Activated CD8-positive, alpha-beta memory T cell treated with anti-CD3 and anti-CD28 coated beads for 4 hours (primary cell): ENCODE measurements at regions not wholly inside any gene's neighbourhood (a gene's known extent, or its start where the extent isn't known, plus 50 kb on each side); places are given as distances from the start of the nearest gene placed in this dataset.

Source experiments
- DNase-seq, 2 donors: peaks; one replicate each; pipeline ENCODE4 v3.0.0-alpha.2; 2020; ENCODE audit warnings: low read depth in 2 of 2

DNA sequence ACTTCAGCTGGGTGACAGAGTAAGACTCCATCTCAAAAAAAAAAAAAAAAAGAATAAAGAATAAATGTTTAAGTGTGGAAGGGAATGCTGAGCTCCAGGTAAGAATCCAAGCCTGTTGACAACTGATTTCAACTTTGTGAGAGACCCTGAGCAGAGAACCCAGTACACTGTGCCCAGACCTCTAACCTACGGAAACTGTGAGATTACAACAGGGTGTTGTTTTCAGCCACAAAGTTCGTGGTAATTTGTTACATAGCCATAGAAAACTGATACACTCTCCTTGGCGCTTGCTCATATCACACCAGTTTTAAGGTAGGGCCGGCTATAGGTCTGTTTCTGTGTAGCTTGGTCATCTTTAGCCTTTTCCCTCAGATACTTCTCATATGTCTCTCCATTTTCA lies 98.4 kb upstream of the PAPOLG start:
- no peak for DNase-seq

GRCh38 chr2:60659026-60659425 lies 97.0 kb upstream of the PAPOLG start:
- no peak for DNase-seq

GRCh38 chr2:60661073-60661738 lies 94.9 kb upstream of the PAPOLG start:
- no peak for DNase-seq

- no peak for DNase-seq
Measured at GRCh38 chr2:60662781-60663180, 93.3 kb upstream of the PAPOLG start.

DNA sequence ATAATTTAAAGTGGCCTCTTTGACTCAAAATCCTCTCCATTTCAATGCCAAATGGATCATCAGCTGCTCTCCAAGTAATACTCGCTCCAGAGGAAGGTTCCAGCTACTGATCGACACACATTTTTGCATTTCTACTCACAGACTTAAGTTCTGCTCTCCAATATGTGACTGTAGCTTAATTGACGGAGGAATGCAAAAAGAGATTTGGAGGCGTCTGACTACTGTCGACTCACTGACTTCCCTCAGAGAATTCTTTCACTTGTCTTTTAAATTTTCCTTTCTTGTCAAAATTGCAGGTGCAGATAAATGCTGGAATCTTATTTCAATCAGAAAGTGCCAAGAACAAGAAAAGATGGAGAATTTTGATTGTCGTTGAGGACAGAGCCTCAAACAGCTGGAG lies 84.1 kb upstream of the PAPOLG start:
- no peak for DNase-seq

GRCh38 chr2:60674524-60675165 lies 81.4 kb upstream of the PAPOLG start:
- DNase-seq: peak; percentile 47 to 56

DNA sequence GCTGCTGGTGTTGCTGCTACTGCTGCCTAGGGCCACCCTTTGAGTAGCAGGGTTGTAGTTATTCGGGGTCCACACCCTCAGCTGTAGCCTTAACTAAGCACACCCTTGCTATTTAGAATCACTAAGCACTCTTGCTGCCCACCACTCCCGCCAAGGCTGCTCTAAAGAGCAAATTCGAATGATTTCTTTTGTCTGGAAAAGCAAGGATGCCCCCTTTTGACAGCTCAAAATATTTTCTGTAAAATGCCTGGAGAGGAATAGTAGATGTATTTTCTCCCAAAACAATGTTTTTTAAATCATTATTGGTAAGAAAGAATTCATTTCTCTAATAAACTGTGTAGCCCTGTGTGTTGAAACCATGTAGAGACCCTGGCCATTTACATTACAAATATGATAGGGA lies 80.8 kb upstream of the PAPOLG start:
- no peak for DNase-seq

DNA sequence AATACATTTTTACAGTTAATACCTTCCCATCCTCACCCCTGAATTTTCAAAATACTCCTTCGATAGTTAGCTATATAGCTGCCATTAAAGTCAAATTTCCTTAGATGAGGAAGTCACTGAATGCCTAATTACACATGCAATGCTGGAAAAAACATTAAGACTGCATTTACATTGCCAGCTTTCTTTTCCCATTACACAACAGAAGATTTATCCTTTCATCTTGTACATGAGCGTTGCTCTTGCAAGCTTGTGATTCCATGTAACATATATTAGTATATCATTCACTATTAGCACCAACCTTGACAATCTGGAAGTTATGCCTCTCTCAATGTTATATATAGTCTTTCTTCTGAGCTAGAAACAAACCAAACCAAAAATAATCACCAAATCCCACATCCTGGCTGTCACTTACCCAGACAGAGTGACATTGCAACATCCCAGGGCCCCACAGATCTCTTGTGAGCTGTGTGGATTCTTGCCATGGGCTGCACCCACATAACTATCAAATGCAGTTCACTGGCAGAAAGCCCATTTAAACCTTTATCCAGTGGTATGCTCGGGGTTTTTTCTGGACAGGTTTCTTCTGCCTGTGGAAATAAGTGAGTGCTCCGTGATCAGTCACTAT lies 79.2 kb upstream of the PAPOLG start:
- DNase-seq: no peak

DNA sequence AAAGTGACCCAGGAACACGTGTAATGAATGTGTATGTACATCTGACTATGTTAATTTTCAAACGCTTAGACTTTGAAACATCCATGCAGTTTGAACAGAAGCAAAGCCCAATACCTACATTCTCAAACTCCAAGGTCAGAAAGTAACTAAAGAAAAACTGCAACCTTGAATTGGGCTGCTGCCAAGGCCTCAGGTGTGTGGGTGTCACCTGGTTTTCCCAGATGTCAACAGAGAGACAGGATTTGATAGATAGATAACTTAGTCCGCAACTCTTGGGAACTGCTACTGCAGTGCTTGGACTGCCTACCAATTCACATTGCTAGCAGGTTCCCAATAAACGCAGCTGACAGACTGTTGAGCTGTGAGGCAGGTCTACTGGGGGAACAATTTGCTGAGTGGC lies 78.7 kb upstream of the PAPOLG start:
- no peak for DNase-seq

DNA sequence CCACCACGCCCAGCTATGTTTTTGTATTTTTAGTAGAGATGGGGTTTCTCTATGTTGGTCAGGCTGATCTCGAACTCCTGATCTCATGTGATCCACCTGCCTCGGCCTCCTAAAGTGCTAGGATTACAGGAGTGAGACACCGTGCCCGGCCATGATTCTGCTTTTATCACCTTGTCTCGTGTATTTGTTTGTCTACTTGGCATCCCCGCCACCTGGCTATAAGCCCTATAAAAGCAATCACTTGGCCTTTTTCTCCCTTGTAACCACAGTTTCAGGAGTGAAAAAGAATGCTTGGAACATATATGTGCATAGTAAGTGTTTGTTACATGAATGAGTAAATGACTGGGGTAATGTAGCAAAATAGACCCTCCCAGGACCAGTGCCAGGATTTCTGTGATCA lies 77.5 kb upstream of the PAPOLG start:
- no peak for DNase-seq

DNA sequence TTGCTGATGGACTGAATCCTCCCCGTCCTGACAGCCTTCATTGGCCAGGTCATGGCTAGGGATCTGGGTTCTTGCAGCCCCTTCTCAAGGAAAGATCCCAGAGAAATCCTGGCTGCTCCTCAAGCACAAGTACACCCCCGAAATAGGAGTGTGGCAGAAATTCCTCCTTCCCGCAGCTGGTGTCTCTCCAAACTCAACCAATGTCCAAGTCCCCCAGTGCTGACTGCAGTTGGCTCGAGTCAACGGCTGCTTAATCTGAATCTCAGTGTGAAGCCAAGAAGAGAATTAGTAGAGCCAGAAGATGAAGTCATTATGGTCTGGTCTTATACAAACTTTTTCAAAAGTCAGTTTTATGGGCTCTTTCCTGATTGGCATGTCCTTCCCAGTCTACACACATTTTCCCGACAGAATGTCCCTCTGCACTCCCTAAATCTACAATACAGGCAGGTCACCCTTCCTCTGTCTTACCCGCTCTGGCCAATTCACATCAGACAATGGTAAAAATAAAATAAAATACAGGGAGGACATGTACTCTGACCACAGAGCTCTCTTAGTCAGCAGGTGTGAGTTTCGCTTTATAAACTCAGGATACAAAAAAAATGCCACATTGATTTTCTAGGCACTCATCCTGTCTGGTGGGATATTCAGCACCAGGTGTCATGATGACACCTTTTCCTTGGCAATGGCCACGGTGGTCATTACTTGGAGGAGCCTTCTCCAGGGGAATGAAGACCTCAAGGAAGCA lies 76.9 kb upstream of the PAPOLG start:
- no peak for DNase-seq

GRCh38 chr2:60693551-60693950 lies 62.5 kb upstream of the PAPOLG start:
- no peak for DNase-seq

- no peak for DNase-seq
Measured at GRCh38 chr2:60695793-60696192, 60.3 kb upstream of the PAPOLG start.

DNA sequence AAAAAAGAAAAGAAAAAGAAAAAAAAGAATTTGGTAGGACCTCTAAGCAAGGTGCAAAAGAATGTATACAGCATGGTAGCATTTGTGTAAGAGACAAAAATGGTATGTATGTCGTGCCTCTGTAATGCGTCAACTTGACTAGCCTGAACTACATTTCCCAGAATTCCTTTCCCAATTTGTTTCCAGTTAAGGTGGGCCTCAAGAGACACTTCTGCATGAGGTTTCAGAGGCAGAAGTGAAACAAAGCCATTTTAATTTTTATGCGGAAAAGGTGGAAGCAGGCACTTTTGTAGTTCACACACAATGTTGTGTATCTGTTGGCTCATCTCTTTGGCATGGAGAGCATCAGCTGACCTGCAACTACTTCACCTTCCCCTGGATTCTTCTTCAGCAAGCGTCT lies 56.5 kb upstream of the PAPOLG start:
- no peak for DNase-seq

DNA sequence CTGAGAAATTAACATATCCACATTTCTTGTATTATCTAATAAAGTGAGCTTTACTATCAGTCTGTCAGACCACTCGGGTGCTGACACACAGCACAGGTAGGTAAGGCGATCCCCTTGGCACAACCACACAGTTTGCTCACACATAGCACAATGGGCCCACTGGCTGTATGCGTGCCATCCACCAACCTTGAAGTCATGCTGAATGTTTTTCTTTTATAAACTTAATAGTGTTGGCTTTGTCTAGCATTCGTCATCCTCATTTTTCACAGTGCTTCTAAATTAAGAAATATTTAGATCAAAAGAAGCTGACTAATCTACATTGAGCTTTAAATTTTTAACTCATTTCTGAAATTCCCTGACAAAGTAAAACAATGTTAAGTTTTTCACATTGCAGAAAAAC lies 50.0 kb upstream of the PAPOLG start:
- no peak for DNase-seq
